ENCODE measurements at regions not wholly inside any gene's neighbourhood (a gene's known extent, or its start where the extent isn't known, plus 50 kb on each side); places are given as distances from the start of the nearest gene placed in this dataset.

DNA sequence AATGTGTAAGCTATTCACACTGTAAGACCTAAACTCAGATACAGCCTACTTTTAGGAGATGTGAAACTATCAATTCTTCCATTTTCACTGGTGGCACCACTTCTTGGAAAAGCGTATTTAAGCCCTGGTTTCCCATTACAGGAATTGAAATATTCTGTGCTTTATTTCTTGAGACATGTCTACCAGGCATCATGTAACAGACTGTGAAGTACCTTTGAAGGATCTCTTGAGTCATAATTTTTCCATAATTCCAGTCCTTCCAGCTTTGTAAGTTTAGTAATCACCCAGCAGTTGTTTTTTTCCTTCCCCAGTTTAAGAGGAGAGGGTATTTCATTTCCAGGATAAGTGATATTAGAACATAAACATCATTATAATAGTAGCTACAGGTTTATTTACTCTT, 186.0 kb upstream of the PRPS1L1 start:
- TF ChIP-seq, protein P1, sequence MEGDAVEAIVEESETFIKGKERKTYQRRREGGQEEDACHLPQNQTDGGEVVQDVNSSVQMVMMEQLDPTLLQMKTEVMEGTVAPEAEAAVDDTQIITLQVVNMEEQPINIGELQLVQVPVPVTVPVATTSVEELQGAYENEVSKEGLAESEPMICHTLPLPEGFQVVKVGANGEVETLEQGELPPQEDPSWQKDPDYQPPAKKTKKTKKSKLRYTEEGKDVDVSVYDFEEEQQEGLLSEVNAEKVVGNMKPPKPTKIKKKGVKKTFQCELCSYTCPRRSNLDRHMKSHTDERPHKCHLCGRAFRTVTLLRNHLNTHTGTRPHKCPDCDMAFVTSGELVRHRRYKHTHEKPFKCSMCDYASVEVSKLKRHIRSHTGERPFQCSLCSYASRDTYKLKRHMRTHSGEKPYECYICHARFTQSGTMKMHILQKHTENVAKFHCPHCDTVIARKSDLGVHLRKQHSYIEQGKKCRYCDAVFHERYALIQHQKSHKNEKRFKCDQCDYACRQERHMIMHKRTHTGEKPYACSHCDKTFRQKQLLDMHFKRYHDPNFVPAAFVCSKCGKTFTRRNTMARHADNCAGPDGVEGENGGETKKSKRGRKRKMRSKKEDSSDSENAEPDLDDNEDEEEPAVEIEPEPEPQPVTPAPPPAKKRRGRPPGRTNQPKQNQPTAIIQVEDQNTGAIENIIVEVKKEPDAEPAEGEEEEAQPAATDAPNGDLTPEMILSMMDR (IDR thresholded peaks at IDR 0.05; ENCODE audit: low read depth, low read length) = no peak
- no peak for TF ChIP-seq EZH2phosphoT487 (IDR thresholded peaks at IDR 0.05; ENCODE audit: low read depth)
